SK-N-SH treated with all-trans-retinoic acid at 6 μM for 48 hours (cell line): ENCODE measurements at regions not wholly inside any gene's neighbourhood (a gene's known extent, or its start where the extent isn't known, plus 50 kb on each side); places are given as distances from the start of the nearest gene placed in this dataset.

Source experiments
- ATAC-seq: fragments of 200-7000 bp; cut with Tn5 transposase; 3 replicates; pipeline ENCODE4 v1.9.1; 2020; ENCODE audit warnings: mild to moderate bottlenecking, moderate library complexity
- ARNTL ChIP-seq: fragments of 450-650 bp; formaldehyde crosslinking; IDR thresholded peaks from 2 replicates; pipeline ENCODE4 v1.5.0; 2020; ENCODE audit warnings: low read depth, mild to moderate bottlenecking, moderate library complexity, borderline replicate concordance
- BACH2 ChIP-seq: fragments of 250-450 bp; sonication (Bioruptor Pico); IDR thresholded peaks from 2 replicates; pipeline ENCODE4 v1.9.0; 2021; ENCODE audit warnings: mild to moderate bottlenecking, borderline replicate concordance
- CSDC2 ChIP-seq: fragments of 250-450 bp; sonication (Bioruptor Pico); IDR thresholded peaks from 2 replicates; pipeline ENCODE4 v1.5.0; 2020; ENCODE audit warnings: mild to moderate bottlenecking, moderate library complexity
- ESRRG ChIP-seq: fragments of 250-450 bp; sonication (Bioruptor Pico); IDR thresholded peaks from 2 replicates; pipeline ENCODE4 v1.6.1; 2021; ENCODE audit warnings: mild to moderate bottlenecking
- GLIS3 ChIP-seq: fragments of 250-450 bp; sonication (Bioruptor Pico); IDR thresholded peaks from 2 replicates; pipeline ENCODE4 v1.5.0; 2020; ENCODE audit warnings: mild to moderate bottlenecking, moderate library complexity
- ISL1 ChIP-seq: fragments of 250-450 bp; sonication (Bioruptor Pico); IDR thresholded peaks from 2 replicates; pipeline ENCODE4 v2.1.2; 2022; ENCODE audit warnings: mild to moderate bottlenecking, moderate library complexity
- OSR1 ChIP-seq: fragments of 250-450 bp; sonication (Bioruptor Pico); IDR thresholded peaks from 2 replicates; pipeline ENCODE4 v1.8.0; 2022; ENCODE audit warnings: moderate library complexity, mild to moderate bottlenecking, inconsistent platforms
- PPARA ChIP-seq: fragments of 250-450 bp; sonication (Bioruptor Pico); IDR thresholded peaks from 2 replicates; pipeline ENCODE4 v1.5.0; 2020; ENCODE audit warnings: mild to moderate bottlenecking, borderline replicate concordance
- RARB ChIP-seq: fragments of 250-450 bp; sonication (Bioruptor Pico); IDR thresholded peaks from 2 replicates; pipeline ENCODE4 v1.8.0; 2021; ENCODE audit warnings: mild to moderate bottlenecking, moderate library complexity
- SNAI2 ChIP-seq: fragments of 250-450 bp; sonication (Bioruptor Pico); IDR thresholded peaks from 2 replicates; pipeline ENCODE4 v1.5.0; 2020; ENCODE audit warnings: mild to moderate bottlenecking, moderate library complexity
- TCF4 ChIP-seq: fragments of 250-450 bp; sonication (Bioruptor Pico); IDR thresholded peaks from 2 replicates; pipeline ENCODE4 v1.8.0; 2021; ENCODE audit warnings: mild to moderate bottlenecking, moderate library complexity, borderline replicate concordance
- TOX ChIP-seq: fragments of 250-450 bp; sonication (Bioruptor Pico); IDR thresholded peaks from 2 replicates; pipeline ENCODE4 v1.8.0; 2021; ENCODE audit warnings: mild to moderate bottlenecking, moderate library complexity, borderline replicate concordance
- ZC3H10 ChIP-seq: fragments of 250-450 bp; sonication (Bioruptor Pico); IDR thresholded peaks from 2 replicates; pipeline ENCODE4 v1.5.1; 2021; ENCODE audit warnings: mild to moderate bottlenecking, moderate library complexity
- ZFP3 ChIP-seq: fragments of 250-450 bp; sonication (Bioruptor Pico); IDR thresholded peaks from 2 replicates; pipeline ENCODE4 v1.5.0; 2020; ENCODE audit warnings: mild to moderate bottlenecking, moderate library complexity
- ZFP30 ChIP-seq: fragments of 450-650 bp; formaldehyde crosslinking; IDR thresholded peaks from 2 replicates; pipeline ENCODE4 v1.5.0; 2022; ENCODE audit warnings: mild to moderate bottlenecking, moderate library complexity
- ZNF565 ChIP-seq: fragments of 450-650 bp; formaldehyde crosslinking; conservative IDR thresholded peaks from 2 replicates; pipeline ENCODE4 v1.5.0; 2020; ENCODE audit warnings: low read depth, mild to moderate bottlenecking, moderate library complexity
- ZNF70 ChIP-seq: fragments of 450-650 bp; formaldehyde crosslinking; IDR thresholded peaks from 2 replicates; pipeline ENCODE4 v1.5.0; 2020; ENCODE audit warnings: mild to moderate bottlenecking, moderate library complexity
- ZNF8 ChIP-seq: fragments of 450-650 bp; formaldehyde crosslinking; IDR thresholded peaks from 2 replicates; pipeline ENCODE4 v1.5.0; 2020; ENCODE audit warnings: mild to moderate bottlenecking, moderate library complexity
- TF ChIP-seq, protein P1 (sequence below): fragments of 250-450 bp; sonication (Bioruptor Pico); IDR thresholded peaks from 2 replicates; pipeline ENCODE4 v1.8.0; 2021; ENCODE audit warnings: low read depth, mild to moderate bottlenecking, moderate library complexity, borderline replicate concordance
- TF ChIP-seq, protein P2 (sequence below): fragments of 250-450 bp; sonication (Bioruptor Pico); IDR thresholded peaks from 2 replicates; pipeline ENCODE4 v1.5.1; 2021; ENCODE audit warnings: mild to moderate bottlenecking, moderate library complexity
- TF ChIP-seq, protein P3 (sequence below): fragments of 250-450 bp; sonication (Bioruptor Pico); IDR thresholded peaks from 2 replicates; pipeline ENCODE4 v1.8.0; 2020; ENCODE audit warnings: mild to moderate bottlenecking, moderate library complexity, borderline replicate concordance
- TF ChIP-seq, protein P4 (sequence below): fragments of 250-450 bp; sonication (Bioruptor Pico); IDR thresholded peaks from 2 replicates; pipeline ENCODE4 v1.5.0; 2020; ENCODE audit warnings: mild to moderate bottlenecking, moderate library complexity

DNA sequence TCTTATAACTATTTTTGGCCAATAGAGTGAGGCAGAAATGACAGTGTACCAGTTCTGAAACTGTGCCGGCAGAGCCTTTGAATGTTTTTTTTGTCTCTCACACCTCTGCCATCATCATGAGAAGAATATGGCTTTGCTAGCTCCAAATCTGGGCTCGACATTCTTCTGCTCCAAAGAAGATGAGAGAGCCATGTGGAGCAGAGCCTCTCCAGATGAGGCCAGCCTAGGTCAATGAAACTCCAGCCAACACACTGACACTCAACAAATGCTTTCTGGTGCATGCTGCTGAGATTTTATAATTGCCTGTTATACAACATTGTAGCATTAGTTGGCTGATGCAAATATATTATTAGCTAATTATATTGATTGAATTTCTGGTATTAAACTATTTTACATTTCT is 154.7 kb downstream of the SLC38A4 start:
- TF ChIP-seq ARNTL (CRISPR knock-in tag): no peak
- TF ChIP-seq, protein P1, sequence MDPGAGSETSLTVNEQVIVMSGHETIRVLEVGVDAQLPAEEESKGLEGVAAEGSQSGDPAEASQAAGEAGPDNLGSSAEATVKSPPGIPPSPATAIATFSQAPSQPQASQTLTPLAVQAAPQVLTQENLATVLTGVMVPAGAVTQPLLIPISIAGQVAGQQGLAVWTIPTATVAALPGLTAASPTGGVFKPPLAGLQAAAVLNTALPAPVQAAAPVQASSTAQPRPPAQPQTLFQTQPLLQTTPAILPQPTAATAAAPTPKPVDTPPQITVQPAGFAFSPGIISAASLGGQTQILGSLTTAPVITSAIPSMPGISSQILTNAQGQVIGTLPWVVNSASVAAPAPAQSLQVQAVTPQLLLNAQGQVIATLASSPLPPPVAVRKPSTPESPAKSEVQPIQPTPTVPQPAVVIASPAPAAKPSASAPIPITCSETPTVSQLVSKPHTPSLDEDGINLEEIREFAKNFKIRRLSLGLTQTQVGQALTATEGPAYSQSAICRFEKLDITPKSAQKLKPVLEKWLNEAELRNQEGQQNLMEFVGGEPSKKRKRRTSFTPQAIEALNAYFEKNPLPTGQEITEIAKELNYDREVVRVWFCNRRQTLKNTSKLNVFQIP (CRISPR knock-in tag): no peak
- TF ChIP-seq, protein P2, sequence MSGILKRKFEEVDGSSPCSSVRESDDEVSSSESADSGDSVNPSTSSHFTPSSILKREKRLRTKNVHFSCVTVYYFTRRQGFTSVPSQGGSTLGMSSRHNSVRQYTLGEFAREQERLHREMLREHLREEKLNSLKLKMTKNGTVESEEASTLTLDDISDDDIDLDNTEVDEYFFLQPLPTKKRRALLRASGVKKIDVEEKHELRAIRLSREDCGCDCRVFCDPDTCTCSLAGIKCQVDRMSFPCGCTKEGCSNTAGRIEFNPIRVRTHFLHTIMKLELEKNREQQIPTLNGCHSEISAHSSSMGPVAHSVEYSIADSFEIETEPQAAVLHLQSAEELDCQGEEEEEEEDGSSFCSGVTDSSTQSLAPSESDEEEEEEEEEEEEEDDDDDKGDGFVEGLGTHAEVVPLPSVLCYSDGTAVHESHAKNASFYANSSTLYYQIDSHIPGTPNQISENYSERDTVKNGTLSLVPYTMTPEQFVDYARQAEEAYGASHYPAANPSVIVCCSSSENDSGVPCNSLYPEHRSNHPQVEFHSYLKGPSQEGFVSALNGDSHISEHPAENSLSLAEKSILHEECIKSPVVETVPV (CRISPR knock-in tag): no peak
- no peak for TF ChIP-seq ZNF70 (CRISPR knock-in tag)
- TF ChIP-seq, protein P3, sequence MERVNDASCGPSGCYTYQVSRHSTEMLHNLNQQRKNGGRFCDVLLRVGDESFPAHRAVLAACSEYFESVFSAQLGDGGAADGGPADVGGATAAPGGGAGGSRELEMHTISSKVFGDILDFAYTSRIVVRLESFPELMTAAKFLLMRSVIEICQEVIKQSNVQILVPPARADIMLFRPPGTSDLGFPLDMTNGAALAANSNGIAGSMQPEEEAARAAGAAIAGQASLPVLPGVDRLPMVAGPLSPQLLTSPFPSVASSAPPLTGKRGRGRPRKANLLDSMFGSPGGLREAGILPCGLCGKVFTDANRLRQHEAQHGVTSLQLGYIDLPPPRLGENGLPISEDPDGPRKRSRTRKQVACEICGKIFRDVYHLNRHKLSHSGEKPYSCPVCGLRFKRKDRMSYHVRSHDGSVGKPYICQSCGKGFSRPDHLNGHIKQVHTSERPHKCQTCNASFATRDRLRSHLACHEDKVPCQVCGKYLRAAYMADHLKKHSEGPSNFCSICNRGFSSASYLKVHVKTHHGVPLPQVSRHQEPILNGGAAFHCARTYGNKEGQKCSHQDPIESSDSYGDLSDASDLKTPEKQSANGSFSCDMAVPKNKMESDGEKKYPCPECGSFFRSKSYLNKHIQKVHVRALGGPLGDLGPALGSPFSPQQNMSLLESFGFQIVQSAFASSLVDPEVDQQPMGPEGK (CRISPR knock-in tag): no peak
- no peak for TF ChIP-seq ZFP30 (CRISPR knock-in tag)
- TF ChIP-seq PPARA: no peak
- no peak for TF ChIP-seq SNAI2 (CRISPR knock-in tag)
- no peak for TF ChIP-seq ZNF8 (CRISPR knock-in tag)
- TF ChIP-seq TOX (CRISPR knock-in tag): no peak
- TF ChIP-seq CSDC2 (CRISPR knock-in tag): no peak
- no peak for TF ChIP-seq ZC3H10
- TF ChIP-seq ZFP3 (CRISPR knock-in tag): no peak
- no peak for TF ChIP-seq ESRRG (CRISPR knock-in tag)
- TF ChIP-seq OSR1 (CRISPR knock-in tag): no peak
- no peak for TF ChIP-seq TCF4 (CRISPR knock-in tag)
- TF ChIP-seq, protein P4, sequence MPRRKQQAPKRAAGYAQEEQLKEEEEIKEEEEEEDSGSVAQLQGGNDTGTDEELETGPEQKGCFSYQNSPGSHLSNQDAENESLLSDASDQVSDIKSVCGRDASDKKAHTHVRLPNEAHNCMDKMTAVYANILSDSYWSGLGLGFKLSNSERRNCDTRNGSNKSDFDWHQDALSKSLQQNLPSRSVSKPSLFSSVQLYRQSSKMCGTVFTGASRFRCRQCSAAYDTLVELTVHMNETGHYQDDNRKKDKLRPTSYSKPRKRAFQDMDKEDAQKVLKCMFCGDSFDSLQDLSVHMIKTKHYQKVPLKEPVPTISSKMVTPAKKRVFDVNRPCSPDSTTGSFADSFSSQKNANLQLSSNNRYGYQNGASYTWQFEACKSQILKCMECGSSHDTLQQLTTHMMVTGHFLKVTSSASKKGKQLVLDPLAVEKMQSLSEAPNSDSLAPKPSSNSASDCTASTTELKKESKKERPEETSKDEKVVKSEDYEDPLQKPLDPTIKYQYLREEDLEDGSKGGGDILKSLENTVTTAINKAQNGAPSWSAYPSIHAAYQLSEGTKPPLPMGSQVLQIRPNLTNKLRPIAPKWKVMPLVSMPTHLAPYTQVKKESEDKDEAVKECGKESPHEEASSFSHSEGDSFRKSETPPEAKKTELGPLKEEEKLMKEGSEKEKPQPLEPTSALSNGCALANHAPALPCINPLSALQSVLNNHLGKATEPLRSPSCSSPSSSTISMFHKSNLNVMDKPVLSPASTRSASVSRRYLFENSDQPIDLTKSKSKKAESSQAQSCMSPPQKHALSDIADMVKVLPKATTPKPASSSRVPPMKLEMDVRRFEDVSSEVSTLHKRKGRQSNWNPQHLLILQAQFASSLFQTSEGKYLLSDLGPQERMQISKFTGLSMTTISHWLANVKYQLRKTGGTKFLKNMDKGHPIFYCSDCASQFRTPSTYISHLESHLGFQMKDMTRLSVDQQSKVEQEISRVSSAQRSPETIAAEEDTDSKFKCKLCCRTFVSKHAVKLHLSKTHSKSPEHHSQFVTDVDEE (CRISPR knock-in tag): no peak
- no peak for TF ChIP-seq GLIS3 (CRISPR knock-in tag)
- no peak for TF ChIP-seq ISL1 (CRISPR knock-in tag)
- TF ChIP-seq ZNF565 (CRISPR knock-in tag): no peak
- no peak for ATAC-seq

DNA sequence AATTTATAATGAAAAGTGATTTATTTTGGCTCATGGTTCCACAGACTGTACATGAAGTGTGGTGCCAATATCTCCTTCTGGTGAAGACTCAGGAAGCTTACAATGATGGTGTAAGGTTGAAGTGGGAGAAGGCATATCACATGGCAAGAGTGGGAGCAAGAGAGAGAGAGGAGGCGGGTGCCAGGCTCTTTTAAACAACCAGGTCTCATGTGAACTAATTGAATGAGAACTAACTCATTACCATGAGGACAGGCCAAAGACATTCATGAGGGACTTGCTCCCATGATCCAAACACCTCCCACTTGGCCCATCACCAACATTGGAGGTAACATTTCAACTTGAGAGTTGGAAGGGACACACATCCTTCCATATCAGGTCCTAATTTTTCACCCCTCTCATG is 155.2 kb downstream of the SLC38A4 start:
- no peak for TF ChIP-seq TOX (CRISPR knock-in tag)
- TF ChIP-seq SNAI2 (CRISPR knock-in tag): no peak
- TF ChIP-seq OSR1 (CRISPR knock-in tag): no peak
- TF ChIP-seq ZFP3 (CRISPR knock-in tag): no peak
- TF ChIP-seq ARNTL (CRISPR knock-in tag): no peak
- TF ChIP-seq, protein P3 (CRISPR knock-in tag): no peak
- no peak for TF ChIP-seq ZNF8 (CRISPR knock-in tag)
- no peak for TF ChIP-seq CSDC2 (CRISPR knock-in tag)
- TF ChIP-seq ZNF565 (CRISPR knock-in tag): no peak
- TF ChIP-seq PPARA: no peak
- TF ChIP-seq, protein P4 (CRISPR knock-in tag): no peak
- no peak for TF ChIP-seq GLIS3 (CRISPR knock-in tag)
- TF ChIP-seq ZNF70 (CRISPR knock-in tag): no peak
- no peak for TF ChIP-seq ZFP30 (CRISPR knock-in tag)
- no peak for TF ChIP-seq BACH2 (CRISPR knock-in tag)
- TF ChIP-seq RARB (CRISPR knock-in tag): no peak
- no peak for TF ChIP-seq ISL1 (CRISPR knock-in tag)
- no peak for TF ChIP-seq ESRRG (CRISPR knock-in tag)
- TF ChIP-seq, protein P1 (CRISPR knock-in tag): no peak
- TF ChIP-seq, protein P2 (CRISPR knock-in tag): no peak

More for the DNA sequence above, 155.2 kb downstream of the SLC38A4 start:
- no peak for ATAC-seq
